ENCODE measurements at regions not wholly inside any gene's neighbourhood (a gene's known extent, or its start where the extent isn't known, plus 50 kb on each side); places are given as distances from the start of the nearest gene placed in this dataset.
"Not testable (repeated sequence)": the region's sequence is repeated elsewhere in the genome, so short reads cannot be mapped to it uniquely, and the experiment has no call there.

DNA sequence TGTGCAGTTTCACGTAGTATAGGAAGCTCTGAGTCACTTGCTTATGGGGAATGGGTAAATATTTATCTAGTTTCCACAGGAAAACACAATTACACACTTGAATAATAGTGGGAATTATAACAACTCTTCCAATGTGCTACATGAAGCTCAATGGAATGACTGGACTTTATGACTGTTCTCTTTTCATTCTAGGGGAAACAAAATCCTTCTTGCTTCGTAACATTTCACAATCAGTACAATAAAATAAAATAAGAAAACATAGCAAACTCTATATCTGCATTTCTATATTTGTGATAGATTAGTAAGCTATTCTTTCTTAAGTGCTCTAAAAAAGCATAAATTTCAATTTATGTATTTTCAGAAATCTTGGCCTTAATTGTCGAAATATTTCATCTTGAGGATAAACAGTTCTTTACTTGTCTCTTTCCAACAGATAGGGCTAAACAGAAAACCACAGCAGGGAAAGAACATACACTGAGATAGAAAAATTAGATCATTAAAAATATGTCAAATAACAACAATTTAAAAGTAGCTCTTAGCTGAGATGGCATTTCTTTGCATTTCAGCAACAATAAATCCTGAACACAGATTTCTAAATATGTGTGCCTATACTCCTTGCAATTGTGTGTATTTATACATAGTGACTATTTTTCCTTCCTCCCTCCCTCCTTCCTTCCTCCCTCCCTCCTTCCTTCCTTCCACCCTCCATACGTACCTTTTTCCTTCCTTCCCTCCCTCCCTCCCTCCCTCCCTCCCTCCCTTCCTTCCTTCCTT, 395.5 kb upstream of the KCNMB2 start:
- 69 to 81% (median 74%) methylated on average over 4 of the region's 4 CpGs for WGBS, 5 donors
- Histone ChIP-seq H3K27me3 (replicated peaks in 1 of 7) (no peaks in the 10 kb centered on the region), H3K27ac (no peak overlapping the region), H3K36me3 (no peaks in the 10 kb centered on the region), H3K9me3 (no peaks in the 10 kb centered on the region), H3K4me1 (no peaks in the 10 kb centered on the region), H3K4me3 (no peak overlapping the region)
- no peak for DNase-seq
- intact Hi-C loops (cut with DNase I; ENCODE audit: low total_unique reads), result no loop called here
- TF ChIP-seq POLR2AphosphoS5 (IDR thresholded peaks at IDR 0.05) (no peak), POLR2A (IDR thresholded peaks at IDR 0.05) (no peak), CTCF (IDR thresholded peaks at IDR 0.05 in 8 of 11, conservative IDR thresholded peaks at IDR 0.05 in 3 of 11) (no peak)

DNA sequence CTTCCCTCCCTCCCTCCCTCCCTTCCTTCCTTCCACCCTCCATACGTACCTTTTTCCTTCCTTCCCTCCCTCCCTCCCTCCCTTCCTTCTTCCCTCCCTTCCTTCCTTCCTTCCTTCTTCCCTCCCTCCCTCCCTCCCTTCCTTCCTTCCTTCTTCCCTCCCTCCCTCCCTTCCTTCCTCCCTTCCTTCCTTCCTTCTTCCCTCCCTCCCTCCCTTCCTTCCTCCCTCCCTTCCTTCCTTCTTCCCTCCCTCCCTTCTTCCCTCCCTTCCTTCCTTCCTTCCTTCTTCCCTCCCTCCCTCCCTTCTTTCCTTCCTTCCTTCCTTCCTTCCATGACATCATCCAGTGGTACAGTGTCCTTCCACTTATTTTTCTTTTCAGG, 394.9 kb upstream of the KCNMB2 start:
- not testable (repeated sequence) for H3K27me3 ChIP-seq (replicated peaks in 1 of 7)

DNA sequence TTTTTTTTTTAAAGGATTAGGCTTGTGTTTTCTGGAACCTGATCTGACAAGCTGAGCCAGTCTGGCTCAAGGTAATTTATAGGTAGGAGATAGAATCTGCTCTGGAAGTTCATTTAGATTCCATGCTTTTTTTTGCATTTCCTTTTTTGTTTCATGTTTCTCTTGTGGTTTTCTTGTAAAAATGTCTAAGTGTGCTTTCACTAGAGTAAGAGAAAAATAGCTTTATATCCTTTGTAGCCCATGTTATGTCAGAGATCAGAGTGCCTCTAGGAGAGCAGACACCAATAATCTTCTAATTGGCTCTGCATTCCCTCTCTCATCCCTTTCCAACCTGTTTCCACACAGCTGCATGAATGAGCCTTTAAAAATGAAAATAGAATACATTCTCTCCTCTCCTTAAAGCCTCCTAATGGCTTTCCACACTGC, 389.8 kb upstream of the KCNMB2 start:
- no peak for DNase-seq
- H3K4me1 ChIP-seq, result no peaks in the 10 kb centered on the region
- H3K27ac ChIP-seq, result no peak overlapping the region
- H3K4me3 ChIP-seq, result no peak overlapping the region
- H3K27me3 ChIP-seq (replicated peaks in 1 of 7), result no peaks in the 10 kb centered on the region
- H3K36me3 ChIP-seq, result no peaks in the 10 kb centered on the region
- TF ChIP-seq POLR2AphosphoS5 (IDR thresholded peaks at IDR 0.05) (no peak), POLR2A (IDR thresholded peaks at IDR 0.05) (no peak), CTCF (IDR thresholded peaks at IDR 0.05 in 8 of 11, conservative IDR thresholded peaks at IDR 0.05 in 3 of 11) (no peak)
- intact Hi-C loops (cut with DNase I; ENCODE audit: low total_unique reads), result no loop called here
- no peaks in the 10 kb centered on the region for H3K9me3 ChIP-seq

More for the DNA sequence above, 394.9 kb upstream of the KCNMB2 start:
- 75% methylated on average over 1 of the region's 1 CpG; no CpG with 5 or more reads in 4 of the 5 donors for WGBS, 5 donors
- H3K4me1 ChIP-seq; H3K9me3 ChIP-seq; DNase-seq; H3K36me3 ChIP-seq; H3K4me3 ChIP-seq; intact Hi-C loops (cut with DNase I; ENCODE audit: low total_unique reads); H3K27ac ChIP-seq: not testable (repeated sequence)

DNA sequence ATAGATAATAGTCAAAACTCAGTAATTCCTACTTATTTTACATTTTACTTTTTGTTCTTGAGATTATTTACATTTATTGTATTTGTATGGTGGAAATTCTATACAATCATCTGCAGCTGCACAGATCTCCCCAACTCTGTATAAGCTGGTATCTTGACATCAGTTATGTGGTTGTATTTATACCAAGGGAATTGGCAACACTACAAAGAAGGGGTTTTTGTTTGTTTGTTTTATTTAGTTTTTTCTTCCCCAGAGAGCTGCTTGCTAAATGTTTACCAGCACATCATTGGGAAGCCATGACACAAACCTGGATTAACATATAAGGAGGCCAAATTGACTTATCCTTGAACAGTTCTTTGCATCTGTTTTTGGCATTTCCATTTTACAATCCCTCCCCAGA, 389.2 kb upstream of the KCNMB2 start:
- Histone ChIP-seq H3K27ac (no peak overlapping the region), H3K4me3 (no peak overlapping the region), H3K27me3 (replicated peaks in 1 of 7) (no peaks in the 10 kb centered on the region), H3K36me3 (no peaks in the 10 kb centered on the region), H3K4me1 (no peaks in the 10 kb centered on the region), H3K9me3 (no peaks in the 10 kb centered on the region)
- intact Hi-C loops (cut with DNase I; ENCODE audit: low total_unique reads), result no loop called here
- TF ChIP-seq CTCF (IDR thresholded peaks at IDR 0.05 in 8 of 11, conservative IDR thresholded peaks at IDR 0.05 in 3 of 11) (no peak), POLR2A (IDR thresholded peaks at IDR 0.05) (no peak), POLR2AphosphoS5 (IDR thresholded peaks at IDR 0.05) (no peak)
- no peak for DNase-seq

All from spleen (tissue), 11 donors.